ENCODE measurements at regions not wholly inside any gene's neighbourhood (a gene's known extent, or its start where the extent isn't known, plus 50 kb on each side); places are given as distances from the start of the nearest gene placed in this dataset.

DNA sequence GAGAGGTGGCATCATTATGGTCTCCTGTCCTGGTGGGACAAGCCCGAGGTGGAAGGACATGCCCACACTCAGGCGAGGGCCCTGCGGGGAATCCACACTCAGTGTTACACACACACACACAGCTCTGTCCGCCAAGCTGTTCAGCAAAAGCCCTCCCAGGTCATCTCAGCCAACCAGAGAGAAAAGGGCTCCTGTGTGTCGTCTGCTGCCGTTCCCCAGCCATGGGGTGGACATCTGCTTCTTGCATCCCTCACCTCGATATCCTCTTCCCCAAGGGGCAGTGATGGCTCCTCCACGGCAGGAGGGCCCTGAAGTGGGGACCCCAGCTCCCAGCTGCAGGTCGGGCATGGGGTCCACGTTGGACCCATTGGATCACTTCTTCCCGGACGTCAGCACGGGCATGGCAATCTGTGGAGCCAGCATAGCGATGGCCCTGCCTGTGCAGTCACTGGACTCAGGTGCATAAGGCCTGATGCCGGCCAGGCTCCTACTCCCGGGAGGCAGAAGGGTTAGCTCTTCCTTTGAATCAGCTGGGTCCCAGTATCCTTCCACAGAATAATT, 290.1 kb downstream of the C16orf95 start:
- no peak for DNase-seq (ENCODE audit: low read depth)
- TF ChIP-seq, protein P1, sequence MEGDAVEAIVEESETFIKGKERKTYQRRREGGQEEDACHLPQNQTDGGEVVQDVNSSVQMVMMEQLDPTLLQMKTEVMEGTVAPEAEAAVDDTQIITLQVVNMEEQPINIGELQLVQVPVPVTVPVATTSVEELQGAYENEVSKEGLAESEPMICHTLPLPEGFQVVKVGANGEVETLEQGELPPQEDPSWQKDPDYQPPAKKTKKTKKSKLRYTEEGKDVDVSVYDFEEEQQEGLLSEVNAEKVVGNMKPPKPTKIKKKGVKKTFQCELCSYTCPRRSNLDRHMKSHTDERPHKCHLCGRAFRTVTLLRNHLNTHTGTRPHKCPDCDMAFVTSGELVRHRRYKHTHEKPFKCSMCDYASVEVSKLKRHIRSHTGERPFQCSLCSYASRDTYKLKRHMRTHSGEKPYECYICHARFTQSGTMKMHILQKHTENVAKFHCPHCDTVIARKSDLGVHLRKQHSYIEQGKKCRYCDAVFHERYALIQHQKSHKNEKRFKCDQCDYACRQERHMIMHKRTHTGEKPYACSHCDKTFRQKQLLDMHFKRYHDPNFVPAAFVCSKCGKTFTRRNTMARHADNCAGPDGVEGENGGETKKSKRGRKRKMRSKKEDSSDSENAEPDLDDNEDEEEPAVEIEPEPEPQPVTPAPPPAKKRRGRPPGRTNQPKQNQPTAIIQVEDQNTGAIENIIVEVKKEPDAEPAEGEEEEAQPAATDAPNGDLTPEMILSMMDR (conservative IDR thresholded peaks at IDR 0.05; ENCODE audit: low read depth, low read length) = no peak
- no peak overlapping the region for H3K4me3 ChIP-seq (ENCODE audit: low read depth, low read length)

DNA sequence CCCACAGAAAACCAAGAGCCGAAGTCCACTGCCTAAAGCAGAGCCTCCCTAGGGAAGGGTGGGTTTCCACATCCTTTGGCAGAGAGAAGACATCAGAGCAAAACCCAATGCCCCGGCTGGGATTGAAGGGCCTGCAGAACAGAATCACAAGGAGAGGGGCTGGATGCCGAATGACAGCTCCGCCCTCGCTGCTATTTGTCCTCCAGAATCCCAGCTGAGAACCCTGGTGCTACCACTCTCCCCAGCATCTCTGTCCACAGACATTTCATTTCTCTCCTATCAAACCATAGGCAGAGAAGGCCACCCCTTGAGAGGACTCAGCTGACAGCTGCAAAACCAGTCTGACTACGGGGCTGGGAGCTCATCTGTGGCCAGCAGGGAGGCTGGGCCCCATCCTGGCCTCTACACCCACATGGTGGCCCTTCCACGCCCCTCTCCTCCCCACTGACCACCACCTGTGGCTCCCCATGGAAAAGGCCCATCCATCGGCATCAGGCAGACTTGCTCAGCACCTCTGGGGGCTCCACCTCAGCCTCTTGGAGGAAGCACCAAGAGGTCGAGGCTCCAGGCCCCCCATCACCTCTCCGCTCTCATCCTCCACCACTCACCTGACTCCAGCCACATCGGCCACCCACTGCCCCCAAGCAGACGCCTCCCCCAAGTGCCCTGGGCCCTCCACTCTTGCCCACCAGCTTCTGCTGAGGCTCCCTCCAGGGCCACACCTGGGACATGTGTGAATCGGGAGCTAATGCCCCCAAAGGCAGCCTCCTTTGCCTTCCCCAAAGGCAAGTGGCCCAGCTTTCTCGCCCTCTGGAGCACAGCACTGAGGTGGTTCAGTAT, 288.5 kb downstream of the C16orf95 start:
- TF ChIP-seq, protein P1 (conservative IDR thresholded peaks at IDR 0.05; ENCODE audit: low read depth, low read length) = no peak
- no peak for DNase-seq (ENCODE audit: low read depth)
- H3K4me3 ChIP-seq (ENCODE audit: low read depth, low read length) = no peak overlapping the region

DNA sequence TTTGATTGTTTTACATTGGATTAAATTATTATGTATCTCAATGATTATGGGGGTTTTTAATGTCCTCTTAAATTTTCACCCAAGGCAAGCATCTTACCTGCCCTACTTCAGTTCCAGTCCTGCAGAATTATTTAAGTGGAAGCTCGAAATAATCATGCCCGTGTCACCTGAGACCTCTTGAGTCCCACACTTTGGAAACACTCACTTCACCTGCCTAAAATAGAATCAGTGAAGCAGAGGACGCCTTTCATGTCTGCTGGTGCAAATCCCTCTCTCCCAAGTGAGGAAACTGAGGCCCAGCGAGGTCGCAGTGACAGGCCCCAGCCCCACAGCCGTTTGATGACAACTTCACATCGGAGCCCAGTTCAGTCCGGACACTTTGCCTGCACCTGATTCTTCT, 284.6 kb downstream of the C16orf95 start:
- H3K4me3 ChIP-seq (ENCODE audit: low read depth, low read length) = no peak overlapping the region
- TF ChIP-seq, protein P1 (conservative IDR thresholded peaks at IDR 0.05; ENCODE audit: low read depth, low read length) = no peak
- no peak for DNase-seq (ENCODE audit: low read depth)

DNA sequence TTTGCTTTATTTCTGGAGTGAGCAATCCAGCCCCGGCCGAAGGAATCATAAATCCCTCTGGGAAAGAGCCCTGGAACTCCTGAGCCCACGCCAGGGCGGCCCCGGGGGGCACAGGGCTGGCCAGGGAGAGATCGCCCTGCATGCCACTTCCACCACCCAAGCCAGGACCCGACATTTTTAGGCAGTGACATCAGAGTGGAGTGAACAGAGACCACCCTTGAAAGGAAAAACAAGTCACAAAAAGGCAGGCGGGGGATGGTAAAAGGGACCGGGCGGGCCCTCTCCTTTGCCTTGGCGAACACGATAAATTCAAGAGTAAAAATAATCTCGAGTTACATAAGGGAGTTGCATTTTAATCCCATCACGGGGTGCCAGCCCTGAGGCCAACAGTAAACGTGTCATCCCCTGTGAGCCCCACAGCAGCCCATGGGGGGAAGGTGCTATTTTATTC, 284.1 kb downstream of the C16orf95 start:
- TF ChIP-seq, protein P1 (conservative IDR thresholded peaks at IDR 0.05; ENCODE audit: low read depth, low read length) = no peak
- DNase-seq (ENCODE audit: low read depth) = no peak
- H3K4me3 ChIP-seq (ENCODE audit: low read depth, low read length) = no peak overlapping the region

DNA sequence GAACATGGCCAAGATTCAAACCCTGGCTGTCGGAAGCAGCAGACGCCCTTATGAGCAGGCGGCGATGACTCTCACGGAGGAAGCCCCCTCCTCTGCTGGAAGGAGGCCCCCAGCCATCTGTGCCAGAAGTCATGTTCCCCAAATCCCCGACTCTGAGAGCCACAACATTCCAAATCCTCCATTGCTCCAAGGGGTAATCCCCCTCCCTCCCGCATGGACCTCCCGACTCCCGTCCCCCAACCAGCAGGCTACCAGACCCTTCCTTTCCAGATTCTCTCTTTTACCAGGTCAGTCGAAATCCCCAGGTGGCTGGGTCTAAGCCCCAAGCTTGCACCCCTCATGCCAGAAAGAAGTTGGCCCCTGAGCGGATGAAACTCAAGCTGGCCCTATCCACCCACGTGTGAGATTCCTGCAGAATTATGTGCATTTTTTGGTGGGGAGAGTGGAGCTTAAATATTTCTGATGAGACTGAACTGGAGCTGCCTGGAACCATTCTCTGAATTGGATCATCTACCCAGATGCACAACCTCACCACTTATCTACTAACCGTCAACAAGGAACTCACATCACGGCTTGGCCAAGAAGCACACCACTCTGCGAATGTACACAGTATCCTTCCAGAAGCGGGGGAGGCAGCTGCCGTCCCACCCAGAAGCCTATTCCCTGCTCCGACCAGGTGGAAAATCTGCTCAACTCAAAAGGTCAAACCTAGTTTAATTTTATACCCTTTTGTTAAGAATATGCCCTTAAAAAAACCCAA, 283.5 kb downstream of the C16orf95 start:
- peak; percentile 9 for DNase-seq (ENCODE audit: low read depth)
- TF ChIP-seq, protein P1 (conservative IDR thresholded peaks at IDR 0.05; ENCODE audit: low read depth, low read length) = no peak
- no peak overlapping the region for H3K4me3 ChIP-seq (ENCODE audit: low read depth, low read length)

DNA sequence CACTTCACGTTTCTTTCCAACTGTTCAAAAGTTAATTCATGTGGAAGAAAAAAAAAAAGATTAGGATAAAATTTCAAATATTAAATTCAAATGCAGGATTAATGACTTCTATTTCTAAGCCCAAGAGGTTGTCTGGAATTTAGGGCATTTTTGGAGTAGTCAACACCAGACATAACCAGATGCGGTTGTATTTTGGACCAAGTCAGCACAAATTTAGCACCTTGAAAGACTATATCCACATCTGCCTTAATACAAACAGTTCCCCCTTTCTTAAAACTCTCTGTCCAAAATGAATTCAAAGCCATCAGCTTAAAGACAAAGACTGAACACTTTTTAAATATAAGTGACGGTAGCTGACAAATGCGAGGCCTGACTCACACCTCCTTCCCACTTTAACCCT, 282.9 kb downstream of the C16orf95 start:
- DNase-seq (ENCODE audit: low read depth) = no peak
- TF ChIP-seq, protein P1 (conservative IDR thresholded peaks at IDR 0.05; ENCODE audit: low read depth, low read length) = no peak
- H3K4me3 ChIP-seq (ENCODE audit: low read depth, low read length) = no peak overlapping the region
